MM.1S (cell line): ENCODE measurements at regions not wholly inside any gene's neighbourhood (a gene's known extent, or its start where the extent isn't known, plus 50 kb on each side); places are given as distances from the start of the nearest gene placed in this dataset.

Experiments
- EZH2 ChIP-seq: fragments of 300-600 bp; sonication (generic); optimal IDR thresholded peaks from 2 replicates; pipeline ENCODE3; 2017; ENCODE audit warnings: low read depth, mild to moderate bottlenecking, antibody characterized with exemption, low read length, mixed read lengths
- EZH2phosphoT487 ChIP-seq: fragments of 300-600 bp; sonication (generic); IDR thresholded peaks from 2 replicates; pipeline ENCODE4 v1.6.1; 2018; ENCODE audit warnings: antibody characterized with exemption, low read length
- TF ChIP-seq, protein P1 (sequence below): fragments of 300-600 bp; sonication (generic); IDR thresholded peaks from 2 replicates; pipeline ENCODE4 v1.5.1; 2016; ENCODE audit warnings: antibody characterized with exemption, low read length, mixed read lengths

DNA sequence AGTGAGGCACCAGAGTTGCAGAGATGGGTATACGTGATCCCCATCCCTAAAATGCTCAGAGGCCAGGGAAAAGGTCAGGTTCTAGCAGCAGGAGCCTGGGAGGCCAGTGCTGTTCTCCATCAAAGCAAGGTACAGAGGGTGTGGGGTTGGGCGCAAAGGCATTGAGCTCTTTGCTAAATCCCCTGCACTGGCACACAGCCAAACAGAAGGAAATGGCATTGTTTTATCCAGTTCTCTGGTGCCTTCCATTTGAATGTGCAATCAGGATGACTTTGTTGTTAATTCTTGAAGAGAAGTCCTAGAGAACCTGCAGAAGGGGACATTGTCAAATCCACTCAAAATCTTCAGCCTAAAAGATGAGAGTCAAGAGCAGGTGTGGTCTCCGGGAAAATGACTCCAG is 111.3 kb upstream of the CHST15 start:
- TF ChIP-seq, protein P1, sequence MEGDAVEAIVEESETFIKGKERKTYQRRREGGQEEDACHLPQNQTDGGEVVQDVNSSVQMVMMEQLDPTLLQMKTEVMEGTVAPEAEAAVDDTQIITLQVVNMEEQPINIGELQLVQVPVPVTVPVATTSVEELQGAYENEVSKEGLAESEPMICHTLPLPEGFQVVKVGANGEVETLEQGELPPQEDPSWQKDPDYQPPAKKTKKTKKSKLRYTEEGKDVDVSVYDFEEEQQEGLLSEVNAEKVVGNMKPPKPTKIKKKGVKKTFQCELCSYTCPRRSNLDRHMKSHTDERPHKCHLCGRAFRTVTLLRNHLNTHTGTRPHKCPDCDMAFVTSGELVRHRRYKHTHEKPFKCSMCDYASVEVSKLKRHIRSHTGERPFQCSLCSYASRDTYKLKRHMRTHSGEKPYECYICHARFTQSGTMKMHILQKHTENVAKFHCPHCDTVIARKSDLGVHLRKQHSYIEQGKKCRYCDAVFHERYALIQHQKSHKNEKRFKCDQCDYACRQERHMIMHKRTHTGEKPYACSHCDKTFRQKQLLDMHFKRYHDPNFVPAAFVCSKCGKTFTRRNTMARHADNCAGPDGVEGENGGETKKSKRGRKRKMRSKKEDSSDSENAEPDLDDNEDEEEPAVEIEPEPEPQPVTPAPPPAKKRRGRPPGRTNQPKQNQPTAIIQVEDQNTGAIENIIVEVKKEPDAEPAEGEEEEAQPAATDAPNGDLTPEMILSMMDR = no peak
- TF ChIP-seq EZH2 (no peak), EZH2phosphoT487 (no peak)
